Activated CD4-positive, alpha-beta T cell treated with anti-CD3 and anti-CD28 coated beads, Interleukin-2, Interleukin-6, amounts not matched to agents 100 ng/mL and 50 ng/mL, durations not matched to agents 16 hours and 8 hours (primary cell): ENCODE measurements at regions not wholly inside any gene's neighbourhood (a gene's known extent, or its start where the extent isn't known, plus 50 kb on each side); places are given as distances from the start of the nearest gene placed in this dataset.
"Not testable (repeated sequence)": the region's sequence is repeated elsewhere in the genome, so short reads cannot be mapped to it uniquely, and the experiment has no call there.

ENCODE experiments used
- DNase-seq: peaks from one replicate; pipeline ENCODE4 v3.0.0-alpha.2; 2020

DNA sequence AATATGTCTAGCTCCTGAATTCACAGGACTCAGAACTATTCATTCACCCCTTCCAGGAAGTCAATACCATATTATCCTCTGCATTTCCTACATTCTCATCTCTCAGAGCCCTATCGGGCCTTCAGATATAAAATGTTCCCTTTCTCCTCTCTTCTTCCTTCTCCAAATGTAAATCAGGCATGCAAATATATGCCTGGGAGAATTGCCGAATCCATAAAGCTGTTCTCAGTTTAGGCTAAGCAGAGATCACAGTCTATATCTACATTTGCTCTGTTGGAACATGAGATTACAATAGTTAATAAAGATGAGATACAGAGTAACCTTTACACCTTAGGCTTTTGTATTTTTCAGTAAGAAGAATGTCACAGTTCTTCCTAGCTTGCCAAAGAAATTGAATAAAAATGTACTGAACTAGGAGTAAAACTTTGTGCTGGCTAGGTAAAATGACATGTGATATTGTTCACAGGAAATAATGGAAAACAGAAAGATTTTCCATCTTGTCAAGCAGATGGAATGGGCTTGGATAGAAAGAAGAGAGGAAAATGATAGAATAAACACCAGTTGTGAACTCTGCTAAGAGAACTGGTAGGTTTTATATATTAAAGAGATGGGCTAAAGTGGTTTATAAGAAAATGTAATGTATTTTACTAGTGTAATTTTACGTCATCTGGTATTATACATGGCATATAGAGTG, 161.5 kb downstream of the NRIP1 start:
- no peak for DNase-seq

DNA sequence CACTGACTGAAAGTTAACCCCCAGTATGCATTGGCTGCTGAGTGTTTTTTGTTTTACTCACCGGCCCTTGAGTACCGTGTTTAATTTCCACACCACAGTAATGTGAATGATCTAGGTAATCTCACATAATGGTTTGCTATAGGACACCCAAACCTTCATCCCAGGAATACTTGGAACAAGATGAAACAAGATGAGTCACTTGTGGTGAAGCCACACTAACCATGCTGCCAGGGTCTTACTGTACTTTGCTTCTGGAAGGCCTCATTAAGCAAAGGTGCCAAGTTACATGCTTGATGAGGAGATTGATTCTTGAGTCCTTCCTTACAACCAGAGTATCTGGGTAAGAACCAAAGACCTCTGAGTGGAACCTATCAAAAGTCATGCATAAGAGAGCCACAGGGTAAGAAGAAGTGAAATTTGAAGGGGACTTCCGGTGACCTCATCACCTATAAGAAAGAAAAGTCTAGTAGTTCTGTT, 163.3 kb downstream of the NRIP1 start:
- DNase-seq, result peak; percentile 38

DNA sequence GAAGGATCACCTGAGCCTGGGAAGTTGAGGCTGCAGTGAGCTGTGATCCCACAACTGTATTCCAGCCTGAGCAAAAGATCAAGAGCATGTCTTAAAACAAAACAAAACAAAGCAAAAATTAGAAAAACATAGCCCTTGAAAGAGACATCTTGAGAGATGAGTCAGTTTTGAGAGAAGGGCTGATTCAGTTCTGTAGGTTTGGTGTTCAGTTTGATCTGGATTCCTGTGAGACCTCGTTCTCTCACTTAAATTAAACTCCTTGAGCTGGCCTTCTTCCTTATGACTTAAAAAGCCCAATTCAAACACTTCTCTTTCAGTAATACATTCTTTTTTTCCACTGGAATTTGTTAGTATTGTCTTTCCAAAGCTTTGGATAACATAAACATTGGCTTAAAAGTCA, 164.2 kb downstream of the NRIP1 start:
- DNase-seq, result peak; percentile 30

DNA sequence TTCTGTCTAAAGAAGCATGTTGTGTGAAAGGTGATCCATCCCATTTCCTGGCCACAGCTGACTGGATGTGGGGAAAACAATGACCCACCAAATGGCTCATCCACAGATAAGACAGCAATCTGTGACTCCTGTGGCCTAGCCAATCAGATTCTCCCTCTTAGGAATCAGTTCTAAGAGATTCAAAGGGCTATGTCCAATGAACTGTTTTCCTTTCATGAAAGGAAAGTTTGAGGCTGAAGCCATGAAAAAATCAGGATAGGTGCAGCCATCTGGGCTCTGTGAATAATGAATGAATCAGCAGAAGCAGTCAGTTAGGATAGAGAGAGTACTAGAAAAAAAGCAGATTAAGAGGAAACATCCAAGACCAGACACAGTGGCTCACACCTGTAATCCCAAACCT, 164.7 kb downstream of the NRIP1 start:
- no peak for DNase-seq

DNA sequence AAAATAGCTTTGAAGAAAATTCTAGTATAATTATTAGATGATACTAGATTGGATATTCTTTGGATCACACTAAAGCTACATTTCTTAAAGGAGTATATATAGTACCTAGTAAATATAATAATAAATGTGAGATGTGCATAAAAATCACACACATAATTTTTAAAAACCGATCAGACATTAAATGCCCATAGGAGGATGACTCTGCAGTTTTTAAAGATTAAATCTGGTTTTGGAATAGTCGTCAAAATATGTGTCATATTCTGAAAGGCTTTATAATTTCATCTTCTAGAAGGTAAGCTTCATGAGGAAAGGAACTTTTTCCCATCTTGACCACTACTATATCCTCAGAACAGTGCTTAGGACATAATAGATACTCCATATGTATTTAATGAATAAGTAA, 169.0 kb downstream of the NRIP1 start:
- DNase-seq, result no peak

DNA sequence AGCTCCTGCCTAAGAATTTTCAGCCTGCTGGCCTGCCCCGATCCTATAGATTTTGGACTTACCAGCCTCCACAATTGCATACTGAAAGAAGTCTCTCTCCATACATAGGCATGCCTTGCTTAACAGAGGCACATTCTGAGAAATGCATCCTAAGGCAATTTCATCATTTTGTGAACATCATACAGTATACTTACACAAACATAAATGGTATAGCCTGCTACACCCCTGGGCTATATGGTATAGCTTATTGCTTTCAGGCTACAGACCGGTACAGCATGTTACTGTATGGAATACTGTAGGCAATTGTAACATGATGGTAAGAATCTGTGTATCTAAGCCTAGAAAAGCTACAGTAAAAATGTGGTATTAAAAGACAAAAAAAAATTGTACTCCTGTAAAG, 174.7 kb downstream of the NRIP1 start:
- DNase-seq, result no peak

DNA sequence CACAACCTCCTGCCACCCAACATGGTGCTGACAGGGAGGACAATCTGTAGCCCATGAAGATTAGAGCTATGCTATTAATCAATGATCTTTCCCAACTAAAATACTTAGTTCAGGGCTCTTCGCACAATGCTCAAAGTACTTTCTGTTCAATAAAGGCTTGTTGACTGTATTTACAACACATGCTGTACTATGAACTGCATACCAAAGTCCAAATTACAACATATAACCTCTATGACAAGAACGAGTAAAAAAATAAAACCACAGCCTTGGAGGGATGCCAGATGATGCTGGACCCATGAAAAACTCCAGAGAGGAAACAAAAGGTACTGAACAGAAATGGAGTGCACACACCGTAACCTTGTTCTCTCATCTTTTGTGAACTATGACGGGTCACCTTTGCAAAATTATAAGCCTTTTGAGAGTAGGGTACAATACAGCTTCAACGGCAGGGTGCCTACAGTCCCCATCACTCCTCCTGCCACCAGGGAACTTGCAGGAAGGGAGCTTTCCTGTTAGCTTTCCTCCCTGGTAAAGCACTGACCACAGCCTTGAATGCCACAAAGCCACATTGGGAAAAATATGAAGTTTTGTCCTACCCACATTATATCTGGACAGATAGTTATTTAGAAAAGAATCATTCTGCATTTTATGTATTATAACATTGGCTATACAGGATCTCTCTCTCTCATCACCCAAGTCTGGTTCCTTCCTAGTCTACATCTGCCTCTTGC, 175.6 kb downstream of the NRIP1 start:
- DNase-seq, result no peak

DNA sequence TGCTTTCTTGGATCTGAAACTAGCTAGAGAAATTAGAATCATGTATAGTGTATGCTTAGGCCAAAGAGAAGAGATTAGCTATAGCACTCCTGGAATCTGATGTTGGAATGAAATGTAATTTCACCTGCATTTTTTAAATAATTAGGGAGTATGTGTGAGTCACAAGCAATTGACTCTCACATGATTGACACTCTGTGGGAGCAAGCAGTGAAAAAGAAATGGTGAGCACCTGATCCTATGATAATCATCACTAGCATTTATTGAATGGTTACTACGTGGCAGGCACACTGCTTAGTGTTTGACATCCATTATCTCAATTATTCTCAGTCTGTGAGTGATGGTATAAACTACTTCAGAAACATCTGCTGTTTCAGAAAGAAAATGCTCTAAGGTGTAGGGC, 176.6 kb downstream of the NRIP1 start:
- no peak for DNase-seq

DNA sequence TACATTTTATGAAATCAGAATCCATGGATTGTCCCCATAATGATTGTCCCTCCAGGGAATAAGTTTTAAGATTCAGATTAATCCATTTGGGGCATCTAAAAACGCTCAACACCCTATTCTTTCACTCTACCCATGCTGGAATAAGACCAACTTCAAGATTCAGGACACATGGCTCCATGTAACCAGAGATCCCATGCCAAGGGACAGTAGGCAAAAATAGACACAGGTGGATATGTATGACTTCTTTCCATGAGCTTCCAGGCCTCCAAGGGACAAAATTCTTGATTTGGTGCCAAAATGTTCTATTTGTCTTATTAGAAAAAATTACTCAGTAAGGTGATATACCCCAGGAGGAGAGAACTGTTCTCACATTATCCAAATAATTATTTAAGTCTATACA, 178.8 kb downstream of the NRIP1 start:
- no peak for DNase-seq

DNA sequence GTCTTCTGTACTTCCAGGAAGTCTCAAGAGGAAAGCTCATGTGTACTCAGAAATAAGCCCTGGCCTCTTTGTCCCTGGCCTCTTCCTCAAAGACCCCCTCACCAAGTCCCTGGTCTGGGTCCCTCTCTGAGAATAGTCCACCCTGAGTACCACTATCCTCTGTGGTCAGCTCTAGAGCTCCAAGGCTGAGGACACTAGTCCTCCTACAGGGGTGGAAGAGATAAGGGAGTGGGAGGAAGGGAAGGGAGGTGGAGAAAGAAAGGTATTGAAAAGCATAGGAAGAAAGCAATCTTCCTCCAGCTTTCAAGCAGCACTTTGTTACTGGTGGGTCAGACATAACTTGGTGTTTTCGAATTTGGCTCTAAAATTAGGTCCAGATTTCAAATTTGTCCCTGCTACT, 181.4 kb downstream of the NRIP1 start:
- no peak for DNase-seq

DNA sequence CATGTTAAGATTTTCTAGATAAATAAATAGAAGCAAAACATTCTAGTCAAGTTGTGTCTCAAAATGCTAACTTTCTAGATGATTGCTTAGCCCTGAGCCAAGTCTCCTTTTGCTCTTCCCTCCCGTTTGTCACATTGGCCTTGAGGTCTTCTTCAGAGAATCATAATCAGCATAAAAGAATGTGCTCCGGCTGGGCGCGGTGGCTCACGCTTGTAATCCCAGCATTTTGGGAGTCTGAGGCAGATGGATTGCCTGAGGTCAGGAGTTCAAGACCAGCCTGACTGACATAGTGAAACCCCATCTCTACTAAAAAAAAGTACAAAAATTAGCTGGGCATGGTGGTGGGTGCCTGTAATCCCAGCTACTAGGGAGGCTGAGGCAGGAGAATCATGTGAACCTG, 182.3 kb downstream of the NRIP1 start:
- DNase-seq, result not testable (repeated sequence)

DNA sequence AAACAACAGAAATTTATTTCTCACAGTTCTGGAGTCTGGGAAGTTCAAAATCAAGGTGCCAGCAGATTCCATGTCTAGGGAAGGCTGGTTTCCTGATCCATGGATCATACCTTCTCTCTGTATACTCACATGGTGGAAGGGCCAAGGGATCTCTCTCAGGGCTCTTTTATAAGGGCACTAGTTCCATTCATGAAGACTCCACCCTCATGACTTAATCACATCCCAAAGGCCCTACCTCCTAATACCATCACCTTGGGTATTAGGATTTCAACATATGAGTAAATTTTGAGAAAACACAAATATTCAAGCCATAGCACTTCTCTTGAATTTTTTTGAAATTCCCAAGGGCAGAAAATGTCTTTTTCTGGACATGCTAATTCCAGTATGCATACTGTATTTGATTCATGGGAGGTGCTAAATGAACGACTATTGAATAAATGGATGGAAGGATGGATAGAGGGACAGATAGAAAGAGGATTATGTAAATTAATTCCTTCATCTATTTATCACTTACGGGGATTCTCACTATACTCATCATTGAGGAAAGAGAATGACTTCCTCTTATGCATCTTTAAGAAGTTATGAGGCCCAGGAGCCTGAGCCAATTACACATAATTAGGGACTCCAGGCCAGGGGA, 182.8 kb downstream of the NRIP1 start:
- DNase-seq, result no peak

DNA sequence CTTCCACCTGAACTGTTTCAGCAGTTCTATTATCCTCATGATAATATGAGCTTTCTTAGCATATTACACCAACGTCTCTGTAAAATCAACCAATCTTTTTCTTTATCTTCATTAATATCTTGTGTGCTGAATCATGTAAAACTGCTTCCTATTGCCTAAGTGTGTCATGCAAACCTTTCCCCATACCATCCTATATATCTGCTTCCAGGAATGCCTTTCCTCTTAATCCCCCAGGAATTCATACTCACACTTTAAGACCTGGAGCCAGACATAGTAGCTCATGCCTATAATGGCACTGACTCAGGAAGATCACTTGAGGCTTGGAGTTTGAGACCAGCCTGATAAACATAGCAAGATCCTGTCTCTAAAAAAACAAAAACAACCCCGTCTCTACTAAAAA, 183.9 kb downstream of the NRIP1 start:
- DNase-seq, result no peak

DNA sequence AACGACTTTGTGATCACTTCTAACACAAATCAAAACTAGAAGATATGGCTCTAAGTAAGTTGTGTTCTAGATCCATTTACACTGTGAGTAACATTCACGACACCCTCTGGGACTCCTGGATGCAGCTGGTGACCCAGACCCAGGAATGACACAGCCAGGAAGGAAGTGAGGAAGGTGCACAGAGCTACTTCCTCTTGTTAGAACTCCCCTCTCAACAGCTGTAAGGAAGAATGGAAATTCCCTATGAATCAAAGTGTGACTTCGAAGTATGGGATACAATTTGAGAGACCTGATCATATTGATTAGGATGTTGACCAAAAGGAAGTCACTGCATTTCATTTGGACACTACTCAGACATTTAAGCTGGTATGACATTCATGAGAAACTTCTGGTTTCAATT, 185.3 kb downstream of the NRIP1 start:
- no peak for DNase-seq

DNA sequence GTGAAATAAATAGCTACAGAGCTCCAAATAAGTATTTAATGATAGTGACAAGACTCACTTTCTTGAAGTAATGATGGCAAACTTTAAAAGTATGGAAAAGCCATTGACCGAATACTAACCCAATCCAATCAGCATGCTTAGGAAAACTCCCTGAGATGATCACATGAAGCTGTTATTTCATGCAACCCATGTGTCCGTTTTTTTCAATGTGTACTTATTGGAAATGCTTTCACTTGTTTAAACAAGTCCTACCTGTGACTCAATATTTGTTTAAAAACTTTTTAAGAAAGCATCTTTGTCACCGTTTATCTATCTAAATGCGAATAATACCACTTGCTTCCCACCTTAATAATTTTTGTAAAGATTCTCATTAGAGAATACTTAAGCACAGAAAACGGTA, 185.8 kb downstream of the NRIP1 start:
- DNase-seq, result no peak

DNA sequence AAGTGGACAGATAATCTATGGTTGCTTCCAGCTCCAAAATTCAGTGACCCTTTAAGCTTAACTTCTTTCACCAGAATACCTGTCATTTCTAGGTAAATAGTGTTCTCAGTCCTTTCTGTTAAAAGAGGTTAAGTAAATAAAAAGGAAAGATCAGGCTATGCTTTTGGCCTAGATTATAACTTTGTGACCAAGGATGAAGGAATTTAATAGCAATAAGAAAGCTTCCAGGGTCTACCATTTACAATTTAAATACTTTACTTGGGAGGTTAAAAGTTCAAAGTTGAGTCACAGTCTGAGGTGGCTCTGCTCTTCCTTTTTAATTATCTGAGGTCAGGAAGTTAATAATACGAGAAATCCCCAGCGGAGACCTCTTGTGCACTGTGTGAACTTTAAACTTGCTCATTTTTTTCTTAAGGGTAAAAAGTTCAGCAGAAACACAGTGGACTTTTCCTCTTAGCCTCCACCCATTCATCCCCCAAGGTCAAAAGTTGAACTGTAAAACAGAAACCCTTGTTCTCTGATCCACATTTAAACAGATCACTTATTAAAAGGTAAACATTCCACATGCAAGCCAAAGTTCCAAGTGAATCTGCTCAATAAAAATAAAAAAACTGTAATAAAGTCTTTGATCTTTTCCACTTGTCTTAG, 187.1 kb downstream of the NRIP1 start:
- no peak for DNase-seq

DNA sequence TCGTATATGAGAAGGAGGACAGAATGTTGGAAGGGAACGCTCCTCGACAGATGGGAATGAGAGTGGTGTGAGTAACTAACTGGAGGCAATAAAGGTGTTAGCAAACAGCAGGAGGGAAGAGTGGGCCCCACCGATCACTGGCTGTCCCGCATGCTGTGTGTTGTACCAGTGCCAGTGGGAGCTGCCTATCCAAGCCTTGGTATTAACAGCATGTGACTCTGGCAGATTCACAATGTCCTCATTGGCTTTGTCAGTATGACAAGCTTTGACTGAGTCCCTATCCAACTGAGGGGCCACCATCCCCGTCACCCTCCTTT, 188.3 kb downstream of the NRIP1 start:
- DNase-seq, result no peak

DNA sequence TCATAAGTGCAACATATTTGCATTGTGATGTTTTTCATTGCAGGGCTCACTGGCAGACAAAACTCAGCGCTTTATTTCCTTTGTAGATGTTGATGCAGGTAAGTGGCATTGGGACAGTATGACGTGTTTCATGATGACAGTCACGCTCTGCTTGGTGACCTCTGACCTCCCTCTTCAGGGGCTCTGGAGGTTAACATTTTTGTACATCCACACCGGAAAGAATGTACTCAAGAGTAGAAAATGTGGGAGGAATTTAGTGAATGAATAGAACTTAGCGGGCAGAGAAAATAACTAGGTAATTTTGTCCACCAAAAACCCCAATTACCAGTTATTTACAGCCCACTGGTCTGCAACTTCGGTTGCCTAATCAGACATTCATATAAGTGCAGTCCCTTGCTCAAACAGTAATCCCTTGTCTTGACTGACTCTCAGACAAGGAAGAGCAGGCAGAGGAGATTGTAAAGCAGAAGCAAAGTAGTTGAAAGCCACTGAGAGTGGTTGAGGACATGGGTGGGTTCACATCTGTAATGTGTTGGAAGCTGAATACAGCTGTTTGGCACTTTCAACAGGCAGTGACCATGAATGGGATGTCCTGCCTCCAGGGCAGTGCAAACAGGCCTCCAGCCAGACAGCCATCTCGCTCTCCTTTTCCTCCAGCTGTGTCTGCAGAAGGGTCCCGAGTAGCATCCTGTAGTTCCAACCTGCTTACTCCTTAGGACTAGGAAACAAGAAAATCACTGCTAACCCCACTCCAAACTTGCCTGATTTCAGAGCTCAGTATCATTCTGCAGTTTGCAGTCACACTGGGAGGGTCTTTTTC, 188.9 kb downstream of the NRIP1 start:
- no peak for DNase-seq

DNA sequence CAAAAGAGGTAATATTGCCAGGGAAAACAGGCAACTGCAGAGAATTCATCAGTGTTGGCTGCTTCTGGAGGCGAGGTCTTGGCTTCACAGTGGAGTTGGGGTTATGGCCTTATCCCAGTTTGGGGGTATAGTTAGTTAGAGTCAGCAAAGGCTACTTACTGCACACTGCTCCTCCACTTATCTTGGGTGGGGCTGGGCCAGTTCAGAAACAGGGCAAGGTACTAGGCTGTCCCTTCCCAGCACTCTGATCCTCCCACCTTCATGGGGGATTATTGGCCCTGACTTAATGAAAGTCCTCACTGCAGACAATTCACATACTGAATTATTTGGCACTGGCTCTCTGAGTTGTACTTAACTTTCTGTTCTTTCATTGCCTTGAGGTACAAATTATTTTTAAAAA, 189.6 kb downstream of the NRIP1 start:
- no peak for DNase-seq

DNA sequence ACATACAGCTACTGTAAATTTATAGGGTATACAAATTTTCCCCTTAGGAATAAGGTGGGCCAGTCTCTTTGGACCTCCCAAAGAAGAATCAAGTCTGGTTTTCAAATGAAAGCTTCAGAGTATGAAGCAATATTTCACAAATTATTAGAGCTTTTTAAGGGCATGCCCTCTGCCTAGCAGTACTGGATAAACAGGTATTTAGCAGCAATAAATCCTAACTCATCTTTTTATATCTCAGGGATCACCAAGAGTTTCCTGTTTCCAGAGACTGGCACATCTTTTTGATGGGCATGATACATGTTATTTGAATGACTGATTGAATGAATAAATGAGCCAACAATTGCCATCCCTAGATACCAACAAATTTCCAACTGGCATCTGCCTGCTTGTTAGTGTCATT, 190.4 kb downstream of the NRIP1 start:
- DNase-seq, result no peak

DNA sequence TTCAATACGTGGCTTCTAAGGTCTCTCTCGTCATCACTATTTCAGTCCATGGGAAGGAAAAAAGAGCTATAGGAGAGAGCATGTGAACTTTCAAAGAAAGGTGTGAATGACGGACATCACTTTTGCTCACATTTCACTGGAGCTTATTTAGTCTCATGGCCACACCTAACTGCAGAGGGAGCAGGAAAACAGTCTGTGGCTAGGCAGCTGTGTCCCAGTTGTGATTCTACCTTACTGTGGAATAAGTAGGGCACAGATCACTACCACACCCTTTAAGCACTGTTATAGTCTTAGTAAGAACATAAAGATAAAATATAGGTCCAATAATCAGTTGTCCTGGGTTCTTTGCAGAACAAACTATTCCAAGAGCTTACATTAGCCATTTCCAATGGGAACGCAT, 192.9 kb downstream of the NRIP1 start:
- DNase-seq, result no peak

DNA sequence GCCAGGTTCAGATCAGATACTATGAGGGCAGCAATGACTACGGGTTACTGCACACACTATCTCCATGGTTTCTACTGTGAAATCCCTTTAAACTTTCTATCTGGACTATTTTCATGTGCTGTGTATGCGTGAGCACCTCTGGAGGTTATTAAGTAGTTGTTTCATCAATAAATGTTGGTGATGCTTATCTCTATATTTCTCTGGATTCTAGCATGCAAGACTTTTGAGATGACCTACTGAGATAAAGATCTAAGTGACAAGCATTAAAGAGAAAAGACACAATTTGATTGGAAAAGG, 194.0 kb downstream of the NRIP1 start:
- no peak for DNase-seq
